ENCODE measurements at regions not wholly inside any gene's neighbourhood (a gene's known extent, or its start where the extent isn't known, plus 50 kb on each side); places are given as distances from the start of the nearest gene placed in this dataset.

- TF ChIP-seq FOXP2 (optimal IDR thresholded peaks at IDR 0.05; ENCODE audit: borderline replicate concordance, extremely low read depth, extremely low read length, insufficient read depth), result no peak
- TF ChIP-seq POLR2AphosphoS5 (IDR thresholded peaks at IDR 0.05; ENCODE audit: low read depth, low read length), result no peak
- no peak for TF ChIP-seq TAF1 (IDR thresholded peaks at IDR 0.05; ENCODE audit: borderline replicate concordance, insufficient read depth, low read length)
- no peak for TF ChIP-seq REST (IDR thresholded peaks at IDR 0.05; ENCODE audit: insufficient read depth in 1 of 2, low read depth in 2 of 2, low read length in 2 of 2)
- TF ChIP-seq SIN3A (IDR thresholded peaks at IDR 0.05; ENCODE audit: borderline replicate concordance, insufficient read depth, low read length), result no peak
These were observed 173.0 kb downstream of the C16orf95 start for GRCh38 chr16:87144232-87144631.

- TF ChIP-seq SIN3A (IDR thresholded peaks at IDR 0.05; ENCODE audit: borderline replicate concordance, insufficient read depth, low read length) (no peak), TAF1 (IDR thresholded peaks at IDR 0.05; ENCODE audit: borderline replicate concordance, insufficient read depth, low read length) (no peak), FOXP2 (optimal IDR thresholded peaks at IDR 0.05; ENCODE audit: borderline replicate concordance, extremely low read depth, extremely low read length, insufficient read depth) (no peak), POLR2AphosphoS5 (IDR thresholded peaks at IDR 0.05; ENCODE audit: low read depth, low read length) (no peak), REST (IDR thresholded peaks at IDR 0.05; ENCODE audit: insufficient read depth in 1 of 2, low read depth in 2 of 2, low read length in 2 of 2) (no peak)
These were observed 171.7 kb downstream of the C16orf95 start for GRCh38 chr16:87145181-87146176.

GRCh38 chr16:87146676-87147075 lies 170.5 kb downstream of the C16orf95 start:
- TF ChIP-seq TAF1 (IDR thresholded peaks at IDR 0.05; ENCODE audit: borderline replicate concordance, insufficient read depth, low read length), result no peak
- no peak for TF ChIP-seq SIN3A (IDR thresholded peaks at IDR 0.05; ENCODE audit: borderline replicate concordance, insufficient read depth, low read length)
- TF ChIP-seq FOXP2 (optimal IDR thresholded peaks at IDR 0.05; ENCODE audit: borderline replicate concordance, extremely low read depth, extremely low read length, insufficient read depth), result no peak
- TF ChIP-seq REST (IDR thresholded peaks at IDR 0.05; ENCODE audit: insufficient read depth in 1 of 2, low read depth in 2 of 2, low read length in 2 of 2), result no peak
- TF ChIP-seq POLR2AphosphoS5 (IDR thresholded peaks at IDR 0.05; ENCODE audit: low read depth, low read length), result no peak

- no peak for TF ChIP-seq POLR2AphosphoS5 (IDR thresholded peaks at IDR 0.05; ENCODE audit: low read depth, low read length)
- no peak for TF ChIP-seq FOXP2 (optimal IDR thresholded peaks at IDR 0.05; ENCODE audit: borderline replicate concordance, extremely low read depth, extremely low read length, insufficient read depth)
- no peak for TF ChIP-seq REST (IDR thresholded peaks at IDR 0.05; ENCODE audit: insufficient read depth in 1 of 2, low read depth in 2 of 2, low read length in 2 of 2)
- TF ChIP-seq TAF1 (IDR thresholded peaks at IDR 0.05; ENCODE audit: borderline replicate concordance, insufficient read depth, low read length), result no peak
- TF ChIP-seq SIN3A (IDR thresholded peaks at IDR 0.05; ENCODE audit: borderline replicate concordance, insufficient read depth, low read length), result no peak
These were observed 168.1 kb downstream of the C16orf95 start for GRCh38 chr16:87149051-87149450.
